T-helper 17 cell (primary cell): ENCODE measurements at regions not wholly inside any gene's neighbourhood (a gene's known extent, or its start where the extent isn't known, plus 50 kb on each side); places are given as distances from the start of the nearest gene placed in this dataset.

Source experiments
- ATAC-seq: fragments of 150-1000 bp; cut with Tn5 transposase; 2 replicates; pipeline ENCODE4 v1.10.0; 2021; ENCODE audit warnings: mild to moderate bottlenecking, moderate library complexity
- DNase-seq, 3 donors: peaks; one replicate each; pipeline versions ENCODE4 v3.0.0 to v3.0.0-alpha.2; 2020 to 2021
- H3K9me3 ChIP-seq: one replicate; pipeline ENCODE4 v1.7.0; 2013; ENCODE audit warnings: low read length, mild to moderate bottlenecking; ENCODE audit not compliant: control insufficient read depth, poor library complexity, severe bottlenecking
- H3K27ac Mint-ChIP-seq: one replicate; pipeline ENCODE4 v1.8.0; 2022; ENCODE audit warnings: mild to moderate bottlenecking, moderate library complexity, mixed read lengths
- H3K27me3 Mint-ChIP-seq: one replicate; pipeline ENCODE4 v1.8.0; 2022; ENCODE audit warnings: mixed read lengths
- H3K36me3 Mint-ChIP-seq: one replicate; pipeline ENCODE4 v1.8.0; 2022; ENCODE audit warnings: low read depth, mixed read lengths
- H3K4me1 Mint-ChIP-seq: one replicate; pipeline ENCODE4 v1.8.0; 2022; ENCODE audit warnings: mild to moderate bottlenecking, mixed read lengths
- H3K4me3 Mint-ChIP-seq: one replicate; pipeline ENCODE4 v1.8.0; 2022; ENCODE audit warnings: mild to moderate bottlenecking, moderate library complexity, mixed read lengths

GRCh38 chr13:107067381-107067780, 499.4 kb upstream of the ARGLU1 start:
- DNase-seq (no peak), ATAC-seq (no peak)
- no peaks in the 10 kb centered on the region for H3K4me1 Mint-ChIP-seq
- H3K27ac Mint-ChIP-seq = no peak overlapping the region
- H3K27me3 Mint-ChIP-seq = no peaks in the 10 kb centered on the region
- H3K4me3 Mint-ChIP-seq = no peak overlapping the region
- no peaks in the 10 kb centered on the region for H3K9me3 ChIP-seq
- H3K36me3 Mint-ChIP-seq = no peaks in the 10 kb centered on the region

- DNase-seq (no peak), ATAC-seq (no peak)
- Mint-ChIP-seq H3K27me3 (no peaks in the 10 kb centered on the region), H3K36me3 (no peaks in the 10 kb centered on the region), H3K4me1 (no peaks in the 10 kb centered on the region), H3K27ac (no peak overlapping the region), H3K4me3 (no peak overlapping the region)
- no peaks in the 10 kb centered on the region for H3K9me3 ChIP-seq
These were observed 498.4 kb upstream of the ARGLU1 start for GRCh38 chr13:107066355-107066754.

GRCh38 chr13:107065036-107065435, 497.1 kb upstream of the ARGLU1 start:
- DNase-seq (no peak), ATAC-seq (no peak)
- Mint-ChIP-seq H3K4me3 (no peak overlapping the region), H3K36me3 (no peaks in the 10 kb centered on the region), H3K4me1 (no peaks in the 10 kb centered on the region), H3K27me3 (no peaks in the 10 kb centered on the region), H3K27ac (no peak overlapping the region)
- H3K9me3 ChIP-seq = no peaks in the 10 kb centered on the region

GRCh38 chr13:107057028-107057631, 489.2 kb upstream of the ARGLU1 start:
- H3K36me3 Mint-ChIP-seq = no peaks in the 10 kb centered on the region
- no peak for ATAC-seq
- H3K4me3 Mint-ChIP-seq = no peak overlapping the region
- H3K27ac Mint-ChIP-seq = no peak overlapping the region
- no peak for DNase-seq
- no peaks in the 10 kb centered on the region for H3K9me3 ChIP-seq
- no peaks in the 10 kb centered on the region for H3K27me3 Mint-ChIP-seq
- no peaks in the 10 kb centered on the region for H3K4me1 Mint-ChIP-seq

GRCh38 chr13:107043021-107043956, 475.4 kb upstream of the ARGLU1 start:
- DNase-seq (no peak), ATAC-seq (no peak)
- H3K27me3 Mint-ChIP-seq = no peaks in the 10 kb centered on the region
- no peak overlapping the region for H3K27ac Mint-ChIP-seq
- H3K4me3 Mint-ChIP-seq = no peak overlapping the region
- H3K9me3 ChIP-seq = no peaks in the 10 kb centered on the region
- H3K36me3 Mint-ChIP-seq = no peaks in the 10 kb centered on the region
- no peaks in the 10 kb centered on the region for H3K4me1 Mint-ChIP-seq

GRCh38 chr13:107035778-107036177, 467.8 kb upstream of the ARGLU1 start:
- H3K9me3 ChIP-seq = no peaks in the 10 kb centered on the region
- H3K36me3 Mint-ChIP-seq = no peaks in the 10 kb centered on the region
- no peak overlapping the region for H3K27ac Mint-ChIP-seq
- H3K27me3 Mint-ChIP-seq = no peaks in the 10 kb centered on the region
- H3K4me3 Mint-ChIP-seq = no peak overlapping the region
- DNase-seq (no peak), ATAC-seq (no peak)
- H3K4me1 Mint-ChIP-seq = no peaks in the 10 kb centered on the region

GRCh38 chr13:107035186-107035585, 467.2 kb upstream of the ARGLU1 start:
- ATAC-seq (no peak), DNase-seq (no peak)
- no peaks in the 10 kb centered on the region for H3K27me3 Mint-ChIP-seq
- H3K4me3 Mint-ChIP-seq = no peak overlapping the region
- no peak overlapping the region for H3K27ac Mint-ChIP-seq
- H3K9me3 ChIP-seq = no peaks in the 10 kb centered on the region
- no peaks in the 10 kb centered on the region for H3K4me1 Mint-ChIP-seq
- no peaks in the 10 kb centered on the region for H3K36me3 Mint-ChIP-seq

GRCh38 chr13:107034236-107034872, 466.4 kb upstream of the ARGLU1 start:
- DNase-seq (no peak), ATAC-seq (no peak)
- Mint-ChIP-seq H3K4me3 (no peak overlapping the region), H3K4me1 (no peaks in the 10 kb centered on the region), H3K27ac (no peak overlapping the region), H3K36me3 (no peaks in the 10 kb centered on the region), H3K27me3 (no peaks in the 10 kb centered on the region)
- no peaks in the 10 kb centered on the region for H3K9me3 ChIP-seq

- Mint-ChIP-seq H3K4me1 (no peaks in the 10 kb centered on the region), H3K36me3 (no peaks in the 10 kb centered on the region), H3K27ac (no peak overlapping the region), H3K27me3 (no peaks in the 10 kb centered on the region), H3K4me3 (no peak overlapping the region)
- no peaks in the 10 kb centered on the region for H3K9me3 ChIP-seq
- ATAC-seq (no peak), DNase-seq (no peak)
These were observed 463.8 kb upstream of the ARGLU1 start for GRCh38 chr13:107031716-107032115.

GRCh38 chr13:107028751-107029150, 460.8 kb upstream of the ARGLU1 start:
- DNase-seq (no peak), ATAC-seq (no peak)
- Mint-ChIP-seq H3K27ac (no peak overlapping the region), H3K4me1 (no peaks in the 10 kb centered on the region), H3K4me3 (no peak overlapping the region), H3K36me3 (no peaks in the 10 kb centered on the region), H3K27me3 (no peaks in the 10 kb centered on the region)
- H3K9me3 ChIP-seq = no peaks in the 10 kb centered on the region

- H3K27me3 Mint-ChIP-seq = no peaks in the 10 kb centered on the region
- DNase-seq = no peak
- H3K4me1 Mint-ChIP-seq = no peaks in the 10 kb centered on the region
- no peaks in the 10 kb centered on the region for H3K9me3 ChIP-seq
- H3K36me3 Mint-ChIP-seq = no peaks in the 10 kb centered on the region
- no peak overlapping the region for H3K4me3 Mint-ChIP-seq
- ATAC-seq = no peak
- no peak overlapping the region for H3K27ac Mint-ChIP-seq
These were observed 458.1 kb upstream of the ARGLU1 start for GRCh38 chr13:107025991-107026390.

GRCh38 chr13:107023335-107023734, 455.4 kb upstream of the ARGLU1 start:
- DNase-seq (no peak), ATAC-seq (no peak)
- Mint-ChIP-seq H3K27ac (no peak overlapping the region), H3K36me3 (no peaks in the 10 kb centered on the region), H3K4me3 (no peak overlapping the region), H3K27me3 (no peaks in the 10 kb centered on the region), H3K4me1 (no peaks in the 10 kb centered on the region)
- H3K9me3 ChIP-seq = no peaks in the 10 kb centered on the region

GRCh38 chr13:107020393-107020792, 452.5 kb upstream of the ARGLU1 start:
- H3K4me1 Mint-ChIP-seq = no peaks in the 10 kb centered on the region
- DNase-seq (no peak), ATAC-seq (no peak)
- no peaks in the 10 kb centered on the region for H3K36me3 Mint-ChIP-seq
- no peak overlapping the region for H3K27ac Mint-ChIP-seq
- no peak overlapping the region for H3K4me3 Mint-ChIP-seq
- no peaks in the 10 kb centered on the region for H3K27me3 Mint-ChIP-seq
- H3K9me3 ChIP-seq = no peaks in the 10 kb centered on the region
